Astrocyte (in vitro differentiated cells and primary cell): ENCODE measurements at regions not wholly inside any gene's neighbourhood (a gene's known extent, or its start where the extent isn't known, plus 50 kb on each side); places are given as distances from the start of the nearest gene placed in this dataset.

ENCODE experiments used
- EZH2 ChIP-seq: IDR thresholded peaks from 2 replicates; pipeline ENCODE4 v1.6.1; 2012; ENCODE audit warnings: mild to moderate bottlenecking, low read length, inconsistent platforms; ENCODE audit not compliant: insufficient read depth
- TF ChIP-seq, protein P1 (sequence below): IDR thresholded peaks from 2 replicates; pipeline ENCODE4 v1.5.1; 2011; ENCODE audit warnings: low read depth, mild to moderate bottlenecking, inconsistent platforms, low read length, moderate library complexity; ENCODE audit not compliant: insufficient read depth

DNA sequence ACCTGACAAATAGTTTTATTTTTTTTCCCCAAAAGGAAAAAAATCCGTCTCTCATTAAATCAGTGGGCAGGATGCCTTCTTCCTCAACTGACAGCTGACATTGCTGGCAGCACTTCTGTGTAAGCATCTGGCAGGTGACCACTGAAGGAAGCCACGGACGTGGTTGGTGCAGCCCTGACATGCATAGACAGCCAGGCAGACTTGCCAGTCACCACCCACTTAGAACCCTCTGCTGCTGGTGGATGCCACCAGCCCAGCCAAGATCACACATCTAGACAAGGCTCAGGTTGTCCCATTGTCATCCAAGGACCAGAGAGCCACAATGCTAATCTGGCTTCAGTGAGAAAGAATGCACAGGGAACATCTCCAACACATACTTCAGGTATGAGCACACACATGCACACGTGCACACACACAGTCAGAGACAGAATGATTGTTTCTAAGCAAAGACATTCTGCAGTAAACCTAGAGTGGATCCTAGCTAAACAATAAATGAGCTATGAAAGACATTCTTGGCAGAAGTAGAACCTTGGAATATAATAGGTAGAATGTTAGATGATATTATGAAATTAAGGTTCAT, 49.8 kb upstream of the BMAL1 start:
- TF ChIP-seq, protein P1, sequence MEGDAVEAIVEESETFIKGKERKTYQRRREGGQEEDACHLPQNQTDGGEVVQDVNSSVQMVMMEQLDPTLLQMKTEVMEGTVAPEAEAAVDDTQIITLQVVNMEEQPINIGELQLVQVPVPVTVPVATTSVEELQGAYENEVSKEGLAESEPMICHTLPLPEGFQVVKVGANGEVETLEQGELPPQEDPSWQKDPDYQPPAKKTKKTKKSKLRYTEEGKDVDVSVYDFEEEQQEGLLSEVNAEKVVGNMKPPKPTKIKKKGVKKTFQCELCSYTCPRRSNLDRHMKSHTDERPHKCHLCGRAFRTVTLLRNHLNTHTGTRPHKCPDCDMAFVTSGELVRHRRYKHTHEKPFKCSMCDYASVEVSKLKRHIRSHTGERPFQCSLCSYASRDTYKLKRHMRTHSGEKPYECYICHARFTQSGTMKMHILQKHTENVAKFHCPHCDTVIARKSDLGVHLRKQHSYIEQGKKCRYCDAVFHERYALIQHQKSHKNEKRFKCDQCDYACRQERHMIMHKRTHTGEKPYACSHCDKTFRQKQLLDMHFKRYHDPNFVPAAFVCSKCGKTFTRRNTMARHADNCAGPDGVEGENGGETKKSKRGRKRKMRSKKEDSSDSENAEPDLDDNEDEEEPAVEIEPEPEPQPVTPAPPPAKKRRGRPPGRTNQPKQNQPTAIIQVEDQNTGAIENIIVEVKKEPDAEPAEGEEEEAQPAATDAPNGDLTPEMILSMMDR: no peak
- TF ChIP-seq EZH2: no peak
